RCC 7860 (cell line): ENCODE measurements at regions not wholly inside any gene's neighbourhood (a gene's known extent, or its start where the extent isn't known, plus 50 kb on each side); places are given as distances from the start of the nearest gene placed in this dataset.

Source experiments
- DNase-seq: peaks from one replicate; pipeline ENCODE4 v3.0.0-alpha.2; 2015; ENCODE audit warnings: low spot score
- FAIRE-seq: peaks from 2 replicates; lab custom pipeline; 2012; peaks lifted over from hg19 to GRCh38; lab: Jason Lieb, UNC

GRCh38 chr20:23254505-23254904 is 96.1 kb upstream of the NXT1 start:
- FAIRE-seq (no peak), DNase-seq (no peak)

DNA sequence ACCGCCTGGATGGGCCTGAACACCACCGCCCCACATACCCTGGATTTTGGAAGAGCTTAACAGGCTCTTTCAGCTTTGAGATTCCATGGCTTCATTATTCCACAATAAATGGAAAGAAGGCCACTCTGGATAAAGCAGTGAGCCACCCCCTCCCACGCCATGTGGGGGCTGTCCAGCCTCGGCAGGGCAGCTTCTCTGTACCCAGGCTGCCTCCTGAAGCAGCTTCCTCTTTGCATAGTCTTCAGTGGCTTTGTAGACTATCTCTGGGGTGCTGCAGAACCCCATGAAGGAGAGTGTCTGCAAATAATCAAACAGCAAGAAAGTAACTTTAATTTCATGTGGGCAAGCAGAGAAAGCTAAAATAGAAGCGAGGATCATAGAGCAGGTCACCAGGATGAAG is 96.6 kb upstream of the NXT1 start:
- FAIRE-seq (no peak), DNase-seq (no peak)

GRCh38 chr20:23253524-23253923 is 97.1 kb upstream of the NXT1 start:
- DNase-seq (no peak), FAIRE-seq (no peak)

DNA sequence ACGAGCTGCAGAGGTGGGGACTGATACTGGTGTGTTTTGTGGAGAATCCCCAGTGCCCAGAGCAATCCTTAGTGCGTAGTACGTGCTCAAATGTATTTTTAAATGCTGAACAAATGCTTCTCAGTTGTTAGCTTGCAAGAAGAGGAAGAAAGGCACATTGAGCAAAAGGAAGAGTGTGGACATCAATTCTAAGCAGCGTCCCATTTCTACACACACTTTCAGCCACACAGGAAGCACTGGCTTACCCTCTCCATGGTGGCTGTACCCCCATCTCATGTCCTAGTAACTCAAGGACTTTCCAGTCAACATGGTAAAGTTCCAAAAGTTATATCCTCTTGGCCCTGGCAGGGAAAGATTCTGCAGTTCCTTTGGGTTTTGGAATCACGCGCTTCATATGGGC is 98.8 kb upstream of the NXT1 start:
- DNase-seq (no peak), FAIRE-seq (no peak)

GRCh38 chr20:23249541-23249940 is 101.0 kb upstream of the NXT1 start:
- no peak for DNase-seq
- no peak for FAIRE-seq

- FAIRE-seq, result no peak
- no peak for DNase-seq
Observed at GRCh38 chr20:23248461-23248882, 102.1 kb upstream of the NXT1 start.

DNA sequence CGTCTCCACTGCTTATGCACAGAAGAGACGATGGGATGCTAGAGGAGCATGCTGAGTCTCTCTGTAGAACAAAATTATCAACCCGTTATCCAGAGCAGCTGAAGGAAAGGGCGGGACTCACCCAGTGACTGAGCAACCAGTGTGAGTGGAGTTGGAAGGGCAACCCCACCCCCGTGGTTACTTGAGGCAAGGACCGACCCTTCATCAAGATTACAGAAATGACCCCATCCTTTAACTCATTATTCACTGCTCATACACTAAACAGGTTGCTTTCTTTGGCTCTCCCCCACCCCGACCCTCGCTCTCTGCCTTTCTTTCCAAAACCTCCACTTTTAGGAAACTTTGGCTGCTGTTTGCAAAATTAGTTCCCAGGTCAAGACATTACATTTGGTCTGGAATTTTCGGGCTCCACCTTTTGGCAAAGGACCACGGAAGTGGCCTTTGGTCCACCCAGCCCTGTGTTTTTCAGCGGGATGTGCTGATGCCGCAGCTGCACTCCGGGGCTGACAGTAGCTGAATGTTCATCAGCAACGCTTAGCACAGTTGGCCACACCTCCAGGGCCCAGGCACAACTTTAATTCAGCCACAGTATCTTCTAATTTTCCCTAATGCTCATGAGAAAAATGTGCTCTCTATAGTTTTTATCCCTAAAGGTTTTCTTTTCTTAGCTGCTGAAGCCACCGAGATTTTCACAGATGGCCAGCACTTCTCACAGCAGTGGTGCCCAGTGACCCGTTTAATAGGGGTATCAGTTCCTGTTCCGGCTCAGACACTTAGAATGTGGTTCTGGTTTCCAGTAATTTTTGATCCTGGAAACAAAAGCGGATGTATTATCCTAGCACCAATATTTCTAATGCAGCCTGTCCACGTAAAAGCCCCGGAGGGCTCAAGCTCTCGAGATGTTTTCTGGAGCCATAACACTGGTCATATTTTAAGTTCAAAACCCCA is 103.6 kb upstream of the NXT1 start:
- FAIRE-seq (no peak), DNase-seq (no peak)

DNA sequence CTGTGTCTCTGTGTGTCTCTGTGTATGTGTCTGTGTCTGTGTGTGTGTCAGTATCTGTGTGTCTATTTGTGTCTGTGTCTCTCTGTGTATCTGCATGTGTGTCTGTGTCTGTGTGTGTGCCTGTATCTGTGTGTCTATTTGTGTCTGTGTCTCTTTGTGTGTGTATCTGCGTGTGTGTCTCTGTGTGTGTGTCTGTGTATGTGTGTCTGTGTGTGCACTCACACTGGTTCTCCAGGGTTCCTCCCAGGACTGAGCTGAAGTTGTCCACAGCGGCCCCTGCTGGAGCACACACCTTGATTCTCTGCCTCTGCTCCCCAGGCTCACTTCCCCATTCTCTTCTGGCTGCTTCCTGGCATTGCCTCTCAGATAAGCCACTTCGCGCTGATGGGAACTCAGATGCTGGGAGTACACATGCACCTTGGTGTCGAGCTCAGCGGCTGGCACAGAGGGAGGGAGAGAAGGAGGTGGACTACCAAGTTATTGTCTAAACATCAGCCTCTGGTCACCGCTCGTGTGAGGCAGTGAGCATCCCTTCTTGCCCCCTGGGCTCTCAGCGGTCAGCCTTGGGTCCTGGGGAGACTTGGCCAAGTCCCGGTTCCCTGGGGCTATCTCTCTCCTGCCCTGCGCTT is 104.9 kb upstream of the NXT1 start:
- FAIRE-seq (no peak), DNase-seq (no peak)

GRCh38 chr20:23244916-23245552 is 105.6 kb upstream of the NXT1 start:
- FAIRE-seq, result no peak
- no peak for DNase-seq

- FAIRE-seq, result no peak
- no peak for DNase-seq
Observed at GRCh38 chr20:23244156-23244915, 106.3 kb upstream of the NXT1 start.

DNA sequence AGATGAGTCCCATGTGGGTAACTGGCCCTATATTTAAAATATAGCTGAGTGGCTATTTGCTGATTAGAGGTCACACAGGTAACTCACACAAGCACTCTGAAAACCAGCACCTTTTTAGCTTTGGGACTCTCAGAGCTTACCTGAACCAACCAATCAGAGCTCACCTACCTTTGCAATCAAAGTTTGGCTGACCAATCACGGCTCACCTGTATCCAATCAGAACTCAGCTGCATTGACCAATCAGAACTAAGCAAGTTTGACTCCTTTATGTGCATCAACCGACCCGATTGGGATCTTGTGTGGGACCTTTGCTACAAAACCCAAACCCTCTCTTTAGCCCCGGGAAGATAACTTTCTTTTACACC is 106.8 kb upstream of the NXT1 start:
- FAIRE-seq (no peak), DNase-seq (no peak)

GRCh38 chr20:23242556-23243180 is 107.9 kb upstream of the NXT1 start:
- no peak for DNase-seq
- no peak for FAIRE-seq

- DNase-seq (no peak), FAIRE-seq (no peak)
Observed at GRCh38 chr20:23242104-23242503, 108.5 kb upstream of the NXT1 start.

DNA sequence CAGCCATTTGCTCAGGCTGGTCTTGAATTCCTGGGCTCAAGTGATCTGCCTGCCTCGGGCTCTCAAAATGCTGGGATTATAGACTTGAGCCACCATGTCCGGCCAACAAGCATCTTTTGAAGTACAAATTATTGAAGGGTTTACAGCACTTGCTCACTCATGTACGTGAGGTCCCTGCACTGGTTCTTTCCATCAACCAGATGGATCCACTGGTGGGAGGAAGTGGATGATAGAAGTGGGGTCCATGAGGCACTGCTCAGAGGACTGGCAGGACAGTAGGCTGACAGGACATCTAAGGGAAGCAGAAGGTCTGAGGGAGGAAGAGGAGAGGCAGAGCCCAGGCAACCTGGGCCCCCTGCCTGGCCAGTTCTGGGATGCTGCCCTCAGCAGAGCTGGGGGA is 109.2 kb upstream of the NXT1 start:
- no peak for FAIRE-seq
- DNase-seq, result no peak

- FAIRE-seq, result no peak
- no peak for DNase-seq
Observed at GRCh38 chr20:23240519-23240918, 110.1 kb upstream of the NXT1 start.

- FAIRE-seq (no peak), DNase-seq (no peak)
Observed at GRCh38 chr20:23237201-23237600, 113.4 kb upstream of the NXT1 start.

DNA sequence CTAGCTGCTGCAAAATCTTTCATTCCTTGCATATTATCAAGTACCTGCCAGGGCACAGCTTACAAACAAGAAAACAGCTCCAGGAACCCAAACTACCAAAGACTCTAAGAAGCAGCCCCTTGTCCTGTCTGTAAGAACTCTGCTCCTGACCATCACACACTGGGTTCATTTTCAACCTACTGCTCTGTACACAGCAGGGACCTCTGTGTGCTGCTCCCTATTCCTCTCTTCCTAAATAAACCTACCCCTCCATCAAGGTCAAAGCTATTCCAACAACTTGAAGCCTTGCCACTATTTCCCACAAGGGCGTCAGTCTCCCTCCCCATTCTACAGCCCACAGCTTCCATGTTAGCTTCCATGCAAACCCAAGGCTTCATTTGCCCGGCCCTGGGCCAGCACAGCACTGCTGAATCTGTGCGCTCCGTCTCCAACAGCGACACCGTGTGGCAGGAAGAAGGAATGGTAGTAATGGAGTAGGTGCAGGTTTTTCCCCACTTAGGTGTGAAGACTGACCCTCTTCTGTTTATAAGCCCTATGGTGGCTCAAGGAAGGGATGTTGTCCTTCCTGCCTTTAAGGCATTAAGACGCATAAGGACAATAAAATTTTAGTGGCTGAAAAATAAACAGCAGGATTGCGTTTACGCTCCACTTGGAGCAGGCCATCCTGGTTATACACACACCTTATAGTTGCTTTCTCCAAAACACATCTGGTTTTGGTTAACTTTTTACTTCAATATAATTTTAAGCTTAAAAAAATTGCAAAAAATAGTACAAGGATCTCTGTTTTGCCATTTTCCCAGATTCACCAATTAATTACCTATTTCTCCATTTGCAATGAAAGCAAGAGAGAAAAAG is 115.2 kb upstream of the NXT1 start:
- DNase-seq (peak; percentile 13), FAIRE-seq (no peak)

DNA sequence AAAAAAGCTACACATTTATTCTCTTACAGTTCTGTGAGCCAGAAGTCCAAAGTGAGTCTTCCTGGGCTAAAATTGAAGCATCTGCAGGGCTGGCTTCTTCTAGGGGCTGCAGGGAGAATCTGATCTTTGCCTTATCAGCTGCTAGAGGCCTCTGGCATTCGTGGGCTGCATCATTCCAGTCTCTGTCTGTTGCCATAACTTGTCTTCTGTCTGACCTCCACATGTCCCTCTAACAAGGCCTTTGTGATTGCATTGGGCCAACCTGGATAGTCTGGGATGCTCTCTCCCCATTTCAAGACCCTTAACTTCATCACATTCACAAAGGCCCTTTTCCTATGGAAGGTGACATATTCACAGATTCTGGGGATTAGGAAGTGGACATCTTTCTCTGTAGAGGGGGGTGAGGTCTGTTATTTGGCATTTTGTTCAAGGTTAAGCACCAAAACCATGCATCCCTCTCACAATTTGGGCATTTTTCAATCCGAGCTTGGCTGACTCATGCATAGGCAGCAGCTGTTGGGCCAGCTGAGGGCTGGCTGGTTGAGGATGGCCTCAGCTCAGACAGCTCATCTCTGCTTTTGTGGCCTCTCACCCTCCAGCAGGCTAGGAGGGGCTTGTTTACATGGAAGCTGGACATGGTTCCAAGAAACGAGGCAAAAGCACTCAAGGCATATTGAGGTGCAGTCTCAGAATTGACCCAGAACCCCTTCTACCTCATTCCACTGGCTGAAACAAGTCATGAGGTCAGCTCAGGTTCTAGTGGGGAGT is 116.1 kb upstream of the NXT1 start:
- DNase-seq, result no peak
- FAIRE-seq, result no peak

DNA sequence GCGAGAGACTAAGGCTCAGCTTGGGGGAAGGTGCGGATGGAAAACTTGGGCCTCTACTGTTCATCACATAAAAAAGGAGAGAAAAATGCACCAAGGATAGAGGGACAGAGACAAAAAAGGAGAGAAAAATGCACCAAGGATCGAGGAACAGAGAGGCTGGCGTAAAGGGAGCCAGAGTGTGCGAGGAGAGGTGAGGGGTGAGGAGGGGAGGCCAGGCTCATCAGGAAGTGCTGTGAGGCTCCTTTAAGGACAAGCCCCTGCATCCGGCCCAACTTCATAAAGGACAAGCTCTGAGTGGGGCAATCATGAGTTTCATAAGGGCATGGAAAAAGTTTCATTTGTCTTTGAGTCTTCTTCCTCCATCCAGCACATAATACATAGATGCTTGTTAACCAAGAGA is 117.2 kb upstream of the NXT1 start:
- no peak for FAIRE-seq
- no peak for DNase-seq
